ENCODE measurements at regions not wholly inside any gene's neighbourhood (a gene's known extent, or its start where the extent isn't known, plus 50 kb on each side); places are given as distances from the start of the nearest gene placed in this dataset.

GRCh38 chr16:66133643-66134338 lies 232.7 kb upstream of the CDH5 start:
- no peak for DNase-seq

DNA sequence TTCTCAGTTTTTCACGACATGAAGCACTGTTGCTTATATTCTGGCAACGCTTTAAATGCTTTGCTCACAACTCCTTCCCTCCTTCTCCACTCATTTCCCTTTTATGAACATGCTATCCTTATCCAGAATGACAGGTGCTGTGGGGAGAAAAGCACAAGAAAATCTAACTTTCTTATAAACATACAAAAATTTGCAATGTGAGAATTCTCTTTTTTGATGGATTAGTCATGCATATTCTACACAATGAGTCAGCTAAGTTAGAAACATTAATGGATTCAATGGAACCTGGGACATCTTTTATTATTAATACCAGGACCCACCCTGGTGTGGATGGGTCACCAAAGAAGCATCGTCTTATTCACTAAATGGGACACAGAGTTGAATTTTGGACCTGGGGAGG lies 234.6 kb upstream of the CDH5 start:
- no peak for DNase-seq

- no peak for DNase-seq
These were observed 235.2 kb upstream of the CDH5 start for GRCh38 chr16:66131156-66131807.

DNA sequence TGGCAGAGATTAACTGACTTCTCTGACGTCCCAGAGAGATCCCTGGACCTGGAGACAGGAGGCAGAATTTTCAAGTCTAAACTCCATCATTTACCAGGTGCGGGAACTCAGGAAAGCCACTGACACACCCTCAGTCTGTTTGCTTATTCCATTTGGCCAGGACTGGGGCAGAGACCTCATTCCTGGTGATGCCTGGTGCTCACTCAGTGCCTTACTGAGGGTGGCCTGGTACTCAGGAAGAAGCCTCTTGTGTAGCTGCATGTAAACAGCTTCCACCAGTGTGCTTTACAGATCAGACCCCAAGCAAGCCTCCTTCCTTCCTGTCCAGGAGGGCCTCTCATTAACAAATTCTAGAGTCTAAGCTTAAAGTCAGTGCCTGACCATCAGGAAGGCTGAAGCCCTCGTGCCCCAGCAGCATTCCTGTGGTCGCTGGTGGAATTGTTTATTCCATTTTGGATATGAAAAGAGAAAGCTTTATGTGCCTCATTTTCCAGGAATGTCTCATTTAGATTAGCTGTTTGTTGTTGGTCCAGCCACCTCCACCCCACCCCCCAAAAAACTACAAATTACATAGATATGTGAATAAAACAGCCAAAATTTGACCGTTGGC lies 236.1 kb upstream of the CDH5 start:
- DNase-seq = no peak

- DNase-seq = no peak
These were observed 237.3 kb upstream of the CDH5 start for GRCh38 chr16:66129196-66129595.

- no peak for DNase-seq
These were observed 238.1 kb upstream of the CDH5 start for GRCh38 chr16:66128371-66128770.

GRCh38 chr16:66127459-66128370 lies 238.8 kb upstream of the CDH5 start:
- no peak for DNase-seq

DNA sequence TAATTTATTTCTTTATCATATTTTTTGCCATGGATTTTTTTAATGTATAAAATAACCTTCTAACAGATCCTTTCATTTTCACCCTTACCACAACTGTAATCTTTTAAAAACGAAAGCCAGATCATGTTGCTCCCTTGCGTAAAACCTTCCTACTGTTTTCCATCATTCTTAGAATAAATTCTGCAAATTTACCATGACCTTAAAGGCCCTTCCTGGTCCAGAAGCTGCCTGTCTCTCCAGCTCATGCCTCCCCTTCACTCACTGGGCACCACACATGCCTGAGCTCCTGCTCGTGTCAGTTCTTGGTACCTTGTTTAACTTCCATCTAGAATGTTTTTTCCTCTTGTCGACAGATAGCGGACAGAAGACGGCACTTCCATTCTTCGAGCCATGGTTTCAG lies 245.0 kb upstream of the CDH5 start:
- no peak for DNase-seq

DNA sequence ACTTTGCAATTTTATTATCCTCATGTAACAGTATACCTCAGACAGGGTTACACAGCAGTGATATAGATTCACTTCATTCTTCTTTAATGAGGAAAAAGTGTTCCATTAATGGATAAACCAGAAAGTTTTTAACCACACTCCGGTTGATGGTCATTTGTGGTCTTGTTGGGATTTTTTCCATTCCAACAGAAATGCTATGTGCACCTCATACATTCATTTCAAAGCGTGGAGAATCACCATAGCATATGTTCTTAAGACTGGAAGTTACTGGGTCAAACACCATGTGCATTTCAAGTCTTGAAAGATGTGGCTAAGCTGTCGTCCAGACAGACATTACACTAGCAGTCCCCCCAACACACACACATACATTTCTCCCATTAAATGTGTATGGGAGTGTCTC lies 245.8 kb upstream of the CDH5 start:
- DNase-seq = no peak

- no peak for DNase-seq
These were observed 250.1 kb upstream of the CDH5 start for GRCh38 chr16:66116163-66117002.

- no peak for DNase-seq
These were observed 251.1 kb upstream of the CDH5 start for GRCh38 chr16:66115373-66115772.

DNA sequence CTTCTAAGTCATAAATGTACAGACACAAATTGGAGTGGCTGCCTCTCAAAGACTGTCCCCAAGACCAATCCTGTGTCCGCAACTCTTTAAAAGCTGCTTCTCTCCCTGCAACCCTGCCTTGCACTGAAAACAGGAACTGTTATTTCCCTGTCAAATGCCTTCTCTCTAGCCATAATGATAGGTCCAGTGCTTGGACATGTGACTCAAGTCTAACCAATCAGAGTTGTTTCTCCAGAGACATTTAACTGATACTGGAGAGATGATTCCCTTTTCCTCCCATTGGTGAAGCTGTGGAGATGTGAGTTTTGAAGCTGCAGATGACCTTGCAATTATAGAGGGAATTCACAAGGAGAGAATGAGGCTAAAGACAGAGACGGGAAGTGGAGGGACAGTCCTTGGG lies 253.3 kb upstream of the CDH5 start:
- DNase-seq = no peak

GRCh38 chr16:66109677-66110076 lies 256.8 kb upstream of the CDH5 start:
- DNase-seq = no peak

- DNase-seq = no peak
These were observed 258.8 kb upstream of the CDH5 start for GRCh38 chr16:66107661-66108060.

GRCh38 chr16:66103211-66103610 lies 263.3 kb upstream of the CDH5 start:
- DNase-seq = no peak

DNA sequence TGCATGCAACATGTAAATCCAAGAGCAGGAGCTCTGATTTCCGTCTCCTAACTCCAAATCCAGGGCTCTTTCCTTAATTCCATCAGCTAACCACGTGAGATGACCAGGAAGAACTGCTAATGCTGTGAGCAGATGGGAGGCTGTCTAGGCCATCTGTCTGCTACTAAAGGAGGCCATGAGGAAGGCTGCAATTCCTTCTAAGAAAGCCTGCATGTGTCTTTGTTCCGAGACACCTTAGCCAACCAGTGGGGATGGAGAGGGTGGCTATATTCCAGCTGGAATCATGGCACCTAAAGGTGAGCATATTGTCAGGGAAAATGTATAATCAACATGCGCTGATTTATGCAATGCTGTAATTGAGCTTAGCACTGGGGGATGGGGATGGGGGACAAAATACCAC lies 267.2 kb upstream of the CDH5 start:
- no peak for DNase-seq

GRCh38 chr16:66097751-66098150 lies 268.7 kb upstream of the CDH5 start:
- DNase-seq = no peak

- no peak for DNase-seq
These were observed 270.8 kb upstream of the CDH5 start for GRCh38 chr16:66095676-66096075.

GRCh38 chr16:66093191-66093590 lies 273.3 kb upstream of the CDH5 start:
- DNase-seq = no peak

GRCh38 chr16:66091471-66091891 lies 275.0 kb upstream of the CDH5 start:
- no peak for DNase-seq

- no peak for DNase-seq
These were observed 277.8 kb upstream of the CDH5 start for GRCh38 chr16:66088681-66089080.

DNA sequence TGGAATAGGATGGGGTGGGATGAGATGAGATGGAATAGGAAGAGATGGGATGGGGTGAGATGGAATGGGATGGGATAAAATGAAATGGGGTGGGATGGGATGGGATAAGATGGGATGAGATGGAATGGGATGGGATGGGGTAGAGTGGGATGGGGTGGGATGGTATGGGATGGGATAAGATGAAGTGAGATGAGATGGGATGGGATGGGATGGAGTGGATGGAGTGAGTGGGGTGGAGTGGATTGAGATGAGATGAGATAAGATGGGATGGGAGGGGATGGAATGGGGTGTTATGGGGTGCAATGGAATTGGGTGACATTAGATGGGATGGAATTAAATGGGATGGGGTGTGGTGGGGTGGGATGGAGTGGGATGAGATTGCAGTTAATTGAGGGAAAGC lies 279.2 kb upstream of the CDH5 start:
- DNase-seq = no peak
